HG03457 (cell line): ENCODE measurements at regions not wholly inside any gene's neighbourhood (a gene's known extent, or its start where the extent isn't known, plus 50 kb on each side); places are given as distances from the start of the nearest gene placed in this dataset.

ENCODE experiments used
- ATAC-seq: cut with Tn5 transposase; IDR thresholded peaks from one replicate; pipeline ENCODE4 v1.9.1; 2021; ENCODE audit warnings: moderate number of reproducible peaks; ENCODE audit not compliant: unreplicated experiment

DNA sequence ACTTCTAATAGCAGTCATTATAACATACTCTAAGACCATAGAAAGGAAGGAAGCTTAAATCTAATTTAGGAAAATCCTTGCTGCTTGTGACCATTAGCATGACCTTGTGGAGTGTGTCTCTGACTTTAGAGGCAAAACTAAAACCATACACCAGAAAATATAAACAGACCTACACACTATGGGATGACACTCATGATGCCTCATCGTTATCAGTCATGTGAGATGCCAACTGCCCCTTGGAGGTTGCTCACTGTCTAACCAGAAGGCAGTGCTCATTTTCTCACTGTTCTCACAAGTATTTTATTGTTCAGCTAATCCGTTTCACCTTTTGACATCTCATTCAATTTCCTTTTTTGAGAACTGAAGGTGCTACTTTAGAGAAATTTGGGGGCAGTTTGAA lies 376.9 kb downstream of the RND3 start:
- no peak for ATAC-seq

DNA sequence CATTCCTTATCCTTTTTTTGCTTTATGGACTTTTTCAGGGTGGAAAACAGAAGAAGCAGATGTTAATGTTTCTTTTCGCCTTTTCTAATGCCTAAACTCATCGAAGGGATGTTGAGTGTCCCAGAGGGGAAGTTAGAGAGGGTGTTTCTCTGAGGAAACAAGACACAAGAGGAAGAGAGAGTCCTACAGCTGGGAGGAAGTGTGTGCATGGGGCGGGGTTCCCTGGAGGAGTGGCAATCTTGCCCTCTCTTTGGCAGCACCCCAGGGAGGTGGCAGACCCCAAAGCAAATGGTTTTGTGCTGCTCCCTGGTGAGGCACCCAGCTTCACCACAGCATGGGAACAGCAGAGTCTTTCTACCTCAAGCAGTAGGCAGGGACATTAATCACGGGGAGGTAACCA lies 377.6 kb downstream of the RND3 start:
- no peak for ATAC-seq

DNA sequence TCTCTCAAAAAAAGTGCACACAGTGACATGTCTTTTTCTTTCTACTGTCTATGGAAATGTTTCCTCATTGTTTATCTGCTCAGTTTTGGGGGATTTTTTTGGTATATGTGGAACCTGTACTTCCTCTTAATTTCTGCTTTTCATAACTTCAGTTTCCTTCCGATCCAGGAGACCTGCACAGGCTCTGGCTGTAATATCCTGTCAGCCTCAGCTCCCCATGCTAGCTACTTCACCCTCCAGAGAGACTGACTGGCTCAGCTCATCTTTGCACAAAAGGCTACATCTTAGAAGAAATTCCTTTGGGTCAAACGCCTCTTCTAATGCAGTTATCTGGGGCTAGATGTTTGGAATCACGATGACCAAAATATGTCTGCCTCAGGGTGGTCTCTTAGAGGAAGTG lies 378.4 kb downstream of the RND3 start:
- no peak for ATAC-seq

DNA sequence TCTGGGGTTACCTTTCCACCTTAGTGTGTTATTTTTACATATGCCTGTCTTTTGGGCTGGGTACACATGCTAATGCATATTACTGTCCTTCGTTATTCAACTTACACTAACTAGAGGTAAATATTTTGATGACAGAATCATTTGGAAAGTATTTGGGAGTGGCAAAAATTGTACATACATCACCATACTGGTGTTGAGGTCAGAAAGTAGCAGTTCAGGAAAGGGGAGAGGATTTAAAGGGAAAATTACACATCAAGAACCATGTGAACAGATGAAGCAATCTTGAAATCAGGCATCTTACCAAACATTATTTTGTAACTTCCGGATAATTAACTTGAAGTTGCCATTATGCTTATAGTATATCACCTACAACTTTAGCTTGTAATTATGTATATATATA lies 379.7 kb downstream of the RND3 start:
- ATAC-seq = no peak

DNA sequence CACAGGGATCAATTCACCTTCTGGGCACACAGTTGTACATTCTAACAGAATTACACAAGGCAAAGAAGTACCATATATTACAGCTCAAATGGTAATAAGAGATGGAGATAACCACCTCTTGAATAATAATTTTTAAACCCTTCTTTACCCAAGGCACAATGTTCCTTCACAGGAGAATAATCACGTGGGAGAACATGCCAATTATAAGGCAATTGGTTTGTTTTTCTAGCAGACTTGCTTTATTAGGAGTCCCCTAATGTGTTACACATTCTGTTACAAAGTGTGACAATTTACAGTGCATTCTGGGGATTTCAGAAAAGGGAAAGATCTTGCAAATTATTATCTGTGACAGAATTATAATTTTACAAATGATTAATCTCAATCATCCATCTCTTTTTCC lies 380.3 kb downstream of the RND3 start:
- ATAC-seq = no peak

DNA sequence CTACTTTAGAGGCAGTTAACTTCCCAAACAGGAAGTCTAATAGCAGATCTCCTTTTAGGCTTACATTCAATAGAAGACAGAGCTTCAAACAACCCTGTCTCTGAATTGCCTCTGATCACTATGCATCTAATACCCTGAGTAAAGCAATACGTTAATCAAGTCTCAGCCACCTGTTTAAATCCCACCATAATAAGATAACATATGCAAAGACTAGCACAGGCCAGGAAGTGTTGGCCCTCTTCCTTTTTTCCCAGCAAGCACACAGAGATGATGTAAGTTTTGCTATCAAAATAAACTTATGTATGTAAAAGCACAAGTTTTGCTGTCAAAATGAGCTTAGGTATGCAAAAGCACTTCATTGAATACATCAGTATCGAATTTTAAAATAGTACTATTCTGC lies 385.5 kb downstream of the RND3 start:
- no peak for ATAC-seq

DNA sequence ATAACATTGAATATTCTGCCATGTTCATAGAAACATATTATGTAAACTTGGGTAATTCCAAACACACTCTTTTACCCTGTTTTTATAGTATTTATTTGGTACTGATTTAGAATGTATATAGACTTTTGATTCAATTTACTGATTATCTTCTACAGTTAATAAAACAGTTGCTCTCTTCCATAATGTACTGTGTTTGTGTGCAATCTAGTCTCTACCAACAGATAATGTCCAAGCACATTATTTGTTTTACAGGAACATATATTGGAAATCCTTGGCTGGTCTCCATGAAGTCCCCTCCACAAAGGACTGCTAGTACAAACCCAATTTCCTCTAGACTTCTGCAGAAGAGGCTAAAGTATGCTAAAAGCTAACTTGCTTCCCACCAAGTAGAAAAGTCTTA lies 386.6 kb downstream of the RND3 start:
- no peak for ATAC-seq

DNA sequence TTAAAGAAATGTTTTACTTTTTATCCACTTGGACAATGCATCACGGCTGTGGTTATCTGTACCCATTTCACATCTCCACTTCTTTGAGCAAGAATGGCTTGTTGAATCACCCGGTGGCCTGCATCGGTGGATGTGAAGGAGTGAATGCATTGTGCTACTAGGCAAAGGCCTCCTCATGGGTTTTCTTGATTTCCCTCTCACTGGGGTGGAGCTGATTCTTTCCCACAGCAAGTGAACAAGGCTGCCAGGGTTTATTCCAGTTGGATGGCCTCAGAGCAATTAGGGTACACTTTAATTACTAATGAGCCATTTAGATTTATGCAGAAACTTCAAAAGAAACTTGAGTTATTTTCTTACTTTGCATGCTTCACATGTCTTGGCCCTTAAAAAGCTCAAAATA lies 387.1 kb downstream of the RND3 start:
- ATAC-seq = no peak

DNA sequence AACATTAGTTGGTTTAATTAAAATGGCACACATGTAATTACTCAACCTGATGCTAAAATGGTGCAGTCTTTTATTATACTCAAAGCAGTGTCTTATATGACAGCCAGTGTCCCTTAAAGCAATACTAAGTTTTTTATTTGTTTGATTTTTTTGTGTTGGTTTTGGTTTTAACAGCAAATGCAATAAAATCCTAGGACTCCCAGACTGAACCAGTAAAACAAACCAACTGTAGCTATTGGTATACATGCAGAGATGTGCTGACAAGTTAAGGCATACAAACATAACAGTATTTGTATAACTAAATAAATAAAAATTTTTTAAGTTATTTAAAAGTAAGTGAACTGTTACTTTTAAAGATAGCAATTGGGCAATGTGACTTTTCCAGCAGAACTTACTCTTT lies 387.7 kb downstream of the RND3 start:
- no peak for ATAC-seq

DNA sequence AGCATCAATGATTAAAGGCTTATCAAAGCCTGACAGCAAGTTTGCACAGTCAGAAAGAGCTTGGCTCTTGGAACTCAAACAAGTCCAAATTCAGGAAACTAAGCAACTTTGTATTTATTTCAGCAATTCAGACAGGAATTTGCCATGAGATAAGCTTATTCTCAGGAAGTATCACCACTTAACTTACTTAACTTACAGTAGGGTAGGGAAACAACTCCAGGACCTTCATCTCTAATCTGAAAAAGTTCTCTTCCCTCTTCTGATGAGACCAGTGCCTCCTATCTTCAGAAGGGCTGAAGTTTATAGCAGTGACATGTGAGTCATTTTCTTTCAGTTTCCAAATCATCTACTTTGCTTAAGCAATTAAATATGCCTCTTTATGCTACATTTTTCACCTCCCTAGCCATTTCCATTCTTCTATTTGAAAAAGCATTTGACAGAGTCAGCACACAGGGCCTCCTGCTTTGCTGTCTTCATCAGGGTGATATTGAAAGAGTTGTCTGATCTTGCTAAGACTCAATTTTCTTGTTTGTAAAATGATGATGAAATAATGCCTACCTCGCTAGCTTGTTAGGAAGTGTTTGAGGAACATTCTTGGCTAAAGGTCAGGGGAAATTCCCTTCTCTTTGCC lies 389.5 kb downstream of the RND3 start:
- ATAC-seq = no peak

DNA sequence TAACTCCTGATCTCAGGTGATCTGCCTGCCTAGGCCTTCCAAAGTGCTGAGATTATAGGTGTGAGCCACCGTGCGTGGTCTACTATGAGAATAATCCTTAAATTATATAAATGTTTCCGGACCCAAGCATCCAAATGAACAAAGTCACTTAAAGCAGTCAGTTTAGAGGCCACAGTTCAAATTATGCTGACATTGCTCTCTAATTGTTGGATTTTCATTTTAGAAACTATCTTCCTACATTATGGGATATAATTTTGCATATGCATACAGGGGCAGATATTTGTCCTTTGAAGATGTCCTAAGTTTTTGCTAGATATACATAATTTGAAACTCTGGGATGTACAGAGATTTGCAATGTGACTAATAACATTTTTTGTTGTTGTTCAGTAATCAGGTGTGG lies 390.1 kb downstream of the RND3 start:
- ATAC-seq = no peak

DNA sequence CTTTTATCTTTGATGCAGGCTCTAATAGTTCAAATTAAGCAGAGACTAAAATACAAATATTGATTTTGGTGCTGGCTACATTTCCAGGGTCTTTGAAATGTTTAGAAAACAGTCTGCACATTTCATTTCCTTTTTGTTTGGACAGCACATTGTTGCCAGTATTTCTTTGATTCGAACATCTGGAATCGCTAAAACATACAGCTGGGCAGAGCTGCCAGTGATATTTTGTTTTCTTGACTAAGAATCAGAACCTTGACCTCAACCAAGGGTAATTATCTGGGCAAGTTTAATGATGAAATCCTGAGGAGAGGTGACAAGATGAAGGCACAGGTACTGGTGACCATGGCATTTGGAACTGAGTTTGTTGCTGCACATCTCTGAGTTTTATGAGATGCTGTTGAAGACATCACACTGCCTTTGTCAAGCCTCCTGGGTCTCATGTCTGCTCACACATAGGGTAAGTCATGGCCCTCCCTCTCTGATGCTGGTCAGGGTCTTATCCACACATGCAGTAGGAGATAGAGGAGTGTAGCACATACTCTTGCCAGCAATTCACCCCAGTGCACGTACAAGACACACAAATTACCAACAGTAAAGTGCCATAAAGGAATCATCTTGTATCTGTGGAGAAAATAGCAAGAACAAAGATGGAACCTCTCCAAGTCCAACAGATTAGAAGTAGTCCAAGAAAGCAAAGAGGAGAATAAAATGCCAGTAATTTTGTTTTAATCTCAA lies 391.9 kb downstream of the RND3 start:
- no peak for ATAC-seq

DNA sequence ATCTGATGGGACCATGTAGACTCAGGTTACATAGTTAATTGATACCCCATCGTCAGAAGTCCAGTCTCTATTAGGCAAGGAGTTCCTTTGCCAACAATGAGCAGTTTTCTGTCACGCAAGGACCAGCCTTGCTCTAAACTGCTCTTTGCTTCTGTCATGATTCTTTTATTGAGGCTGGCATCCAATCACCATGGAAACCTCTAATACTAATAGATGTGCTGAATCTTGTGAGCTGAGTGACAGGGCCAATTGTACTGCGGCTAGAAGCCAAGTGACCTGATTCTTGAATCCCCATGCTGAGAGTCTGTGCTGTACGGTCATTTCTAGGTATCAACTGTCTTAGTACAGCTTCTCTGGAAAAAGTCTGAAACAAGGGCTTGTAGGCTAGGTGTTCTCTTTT lies 395.6 kb downstream of the RND3 start:
- ATAC-seq = no peak

DNA sequence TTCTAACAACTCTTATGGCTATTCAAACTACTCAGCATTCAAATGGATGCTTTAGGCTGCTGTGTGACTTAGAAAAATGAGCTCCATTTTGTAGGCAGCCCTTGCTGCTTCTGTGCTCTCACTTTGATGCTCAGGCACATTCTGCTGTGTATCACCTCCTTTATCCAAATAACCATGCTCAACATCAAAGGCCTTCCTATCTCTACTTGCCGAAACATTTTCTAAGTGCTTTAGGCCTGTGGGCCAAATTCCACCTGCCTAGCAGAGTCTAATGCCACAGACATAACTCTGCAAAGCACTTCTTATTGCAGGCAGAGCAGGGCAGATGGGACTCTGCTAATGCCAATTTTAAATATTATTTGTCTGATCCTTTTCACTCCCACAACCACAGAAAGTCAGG lies 397.4 kb downstream of the RND3 start:
- ATAC-seq = no peak

DNA sequence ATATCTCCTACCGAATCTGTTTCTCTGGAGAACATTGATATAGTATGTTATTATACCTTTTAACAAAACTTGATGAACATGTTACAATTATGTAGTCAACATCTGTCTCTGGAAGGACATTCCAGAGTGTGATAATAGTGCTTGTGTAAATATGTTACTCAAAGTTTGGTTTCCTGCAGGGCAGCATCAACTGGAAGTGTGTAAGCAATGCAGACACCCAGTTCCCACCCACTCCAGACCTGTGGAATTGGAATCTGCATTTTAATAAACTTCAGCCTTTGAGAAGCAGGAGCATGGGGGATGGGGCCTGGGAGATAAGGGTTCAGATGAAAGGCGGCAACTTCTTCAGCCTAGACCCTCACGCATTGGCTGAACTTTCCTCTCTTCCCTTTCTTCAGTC lies 398.9 kb downstream of the RND3 start:
- ATAC-seq = no peak

DNA sequence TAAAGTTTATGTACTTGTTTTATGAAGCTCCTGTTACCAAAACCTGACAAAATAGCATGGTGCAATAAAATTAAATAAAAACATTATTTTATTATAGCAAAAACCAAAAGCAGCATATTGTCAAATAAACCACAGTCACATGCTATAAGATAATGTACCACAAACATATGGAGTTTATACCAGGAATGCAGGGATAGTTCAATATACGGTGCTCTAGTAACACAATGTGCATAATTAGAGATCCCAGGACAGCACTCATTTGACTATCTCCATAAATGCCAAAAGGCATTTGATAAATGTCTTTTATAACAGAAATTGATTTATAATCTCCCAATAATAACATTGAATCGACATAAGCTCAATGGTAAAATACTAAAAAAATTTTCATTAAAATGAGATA lies 402.0 kb downstream of the RND3 start:
- ATAC-seq = no peak

DNA sequence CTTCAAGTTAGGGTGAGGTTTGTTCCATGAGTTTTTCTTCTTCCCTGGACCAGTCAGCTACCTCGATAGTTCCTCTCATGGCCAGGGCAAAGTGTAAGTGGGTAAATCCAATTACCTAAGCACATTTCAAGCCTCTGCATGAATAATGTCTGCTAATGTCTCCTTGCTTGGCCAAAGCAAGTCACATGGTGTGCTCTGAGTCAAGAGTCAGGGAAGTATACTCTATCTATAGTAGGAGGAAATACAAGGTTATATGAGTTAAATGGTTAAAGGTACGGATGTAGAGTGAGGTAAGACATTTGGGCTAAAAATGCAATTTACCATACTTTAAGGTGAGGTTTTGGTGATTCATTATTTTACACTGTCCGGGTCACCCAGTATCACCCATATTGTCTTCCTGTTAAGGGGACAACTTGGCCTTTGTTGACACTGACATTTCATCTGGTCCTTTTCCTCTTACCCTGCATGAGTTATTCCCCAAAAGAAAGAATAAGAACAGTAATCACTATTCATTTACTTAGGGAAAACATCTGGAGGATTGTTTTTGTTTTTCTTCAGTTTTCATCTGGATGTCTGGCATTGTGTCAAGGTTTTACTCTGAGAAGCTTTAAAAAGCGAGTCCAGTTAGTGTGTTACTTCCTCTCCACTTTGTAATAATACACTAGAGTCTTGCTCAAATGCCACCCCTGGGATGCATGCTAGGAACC lies 405.5 kb downstream of the RND3 start:
- ATAC-seq = no peak

DNA sequence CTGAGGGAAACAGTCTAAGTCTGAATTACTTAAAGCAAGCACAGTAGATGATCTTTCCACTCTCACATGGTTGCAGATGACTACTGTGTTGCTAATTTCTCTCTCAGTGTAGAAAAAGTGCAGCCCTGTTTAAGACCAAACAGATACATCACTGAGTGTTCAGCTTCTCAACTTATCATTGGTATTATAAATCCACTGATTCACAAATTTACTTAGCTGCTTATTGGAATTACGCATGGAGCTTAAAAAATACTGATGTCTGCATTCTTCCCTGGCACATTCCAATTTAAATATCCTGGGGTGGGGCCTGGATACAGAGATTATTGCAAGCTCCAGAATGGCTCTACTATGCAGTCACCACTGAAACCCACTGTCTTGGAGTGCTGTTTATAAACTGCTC lies 411.2 kb downstream of the RND3 start:
- ATAC-seq = no peak

DNA sequence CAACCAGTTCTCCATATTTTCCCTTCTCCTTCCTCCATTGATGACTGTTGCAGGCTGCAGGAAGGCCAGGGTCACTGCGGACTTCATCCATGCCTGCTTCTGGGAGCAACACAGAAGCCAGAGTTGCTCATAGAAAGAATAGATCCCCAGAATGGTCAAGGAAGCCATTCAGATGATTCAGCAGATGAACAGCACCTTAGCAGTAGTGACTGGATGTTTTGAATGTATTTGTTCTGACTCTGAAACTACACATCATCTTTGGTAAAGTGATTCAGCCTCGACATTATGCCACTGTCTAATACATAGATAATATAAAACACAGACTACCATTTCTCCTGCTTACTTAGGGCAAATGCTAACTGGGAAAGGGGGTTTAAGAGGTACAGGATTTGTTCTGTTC lies 411.6 kb downstream of the RND3 start:
- ATAC-seq = no peak

DNA sequence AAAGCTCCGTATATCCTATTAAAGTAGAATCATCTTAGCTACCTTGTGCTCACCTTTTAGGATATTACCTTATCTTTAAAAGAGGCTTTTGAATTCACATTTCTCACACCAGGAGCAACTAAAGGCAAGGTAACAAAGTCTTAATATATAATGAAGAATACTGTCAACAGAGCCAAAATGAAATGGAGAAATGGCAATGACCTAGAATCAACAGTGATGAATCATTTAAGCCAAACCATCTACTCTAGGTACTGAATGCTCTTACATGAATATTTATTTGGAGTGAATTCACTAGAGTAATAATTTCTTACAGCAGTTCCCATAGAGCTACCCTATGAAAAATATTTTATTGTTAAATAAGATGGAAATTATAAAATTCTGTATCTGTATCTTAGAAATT lies 421.0 kb downstream of the RND3 start:
- no peak for ATAC-seq

DNA sequence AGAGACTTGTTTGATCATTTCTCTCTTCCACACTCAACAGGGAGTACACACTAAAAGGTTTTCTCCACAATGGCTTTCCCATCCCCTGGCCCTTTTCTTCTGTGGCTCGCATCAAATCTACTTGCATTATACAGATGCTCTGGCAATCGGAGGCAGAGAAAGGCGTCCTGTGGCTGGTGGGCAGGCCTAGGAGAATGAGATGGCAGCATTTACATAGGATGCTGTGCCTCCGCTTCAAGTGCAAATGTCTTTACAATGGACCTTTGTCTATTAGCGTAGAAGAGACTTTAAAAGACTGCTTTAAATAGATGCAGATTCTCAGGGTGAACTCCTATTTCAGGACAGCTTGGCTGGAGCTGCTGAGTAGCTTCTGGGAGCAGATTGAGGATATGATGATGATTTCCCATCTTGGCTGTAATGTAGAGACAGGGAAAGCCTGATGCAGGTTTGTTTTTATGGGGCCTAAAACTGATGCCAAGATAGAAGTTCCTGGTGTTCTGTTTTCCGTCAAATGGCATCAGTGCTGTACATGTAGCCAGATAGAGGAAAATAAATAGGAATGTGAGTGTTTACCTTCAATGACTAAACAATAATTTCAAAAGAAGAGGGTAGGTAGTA lies 423.4 kb downstream of the RND3 start:
- no peak for ATAC-seq

DNA sequence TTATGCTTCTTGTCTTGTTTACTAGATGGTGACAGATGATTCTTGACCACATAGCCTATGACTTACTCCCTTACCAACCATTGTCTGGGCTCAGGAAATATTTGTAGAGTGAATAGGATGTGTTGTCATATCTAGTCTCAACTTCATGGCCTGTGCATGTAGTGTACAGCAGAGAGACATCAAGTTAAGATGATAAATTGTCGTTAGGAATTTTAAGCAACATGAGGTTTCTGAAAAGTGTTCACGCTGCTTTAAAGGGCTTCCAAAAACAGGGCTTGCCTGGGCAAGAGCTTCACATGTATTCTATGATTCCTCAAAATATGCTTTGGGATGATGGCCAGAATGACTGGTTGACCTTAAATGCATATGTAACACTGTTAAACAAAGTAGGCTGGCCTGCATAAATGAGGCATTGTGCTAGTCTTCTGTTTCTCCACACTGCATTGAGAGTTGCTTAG lies 424.0 kb downstream of the RND3 start:
- no peak for ATAC-seq
